Breast epithelium (tissue), 3 donors: ENCODE measurements at regions not wholly inside any gene's neighbourhood (a gene's known extent, or its start where the extent isn't known, plus 50 kb on each side); places are given as distances from the start of the nearest gene placed in this dataset.

Experiments
- CTCF ChIP-seq, 3 donors: fragments of 450-650 bp; IDR thresholded peaks; one replicate each; pipeline ENCODE4 v1.5.1; 2016 to 2017; ENCODE audit warnings: antibody characterized with exemption in 3 of 3, mild to moderate bottlenecking in 3 of 3, moderate library complexity in 3 of 3
- POLR2A ChIP-seq: fragments of 450-650 bp; IDR thresholded peaks from one replicate; pipeline ENCODE4 v1.6.1; 2016; ENCODE audit warnings: antibody characterized with exemption, mild to moderate bottlenecking, moderate library complexity
- POLR2AphosphoS5 ChIP-seq, 3 donors: sonication (generic); formaldehyde crosslinking; IDR thresholded peaks; one replicate each; pipeline ENCODE4 v1.6.1; 2017; ENCODE audit warnings: antibody characterized with exemption in 3 of 3

GRCh38 chr18:28439870-28440269, 262.9 kb upstream of the CDH2 start:
- TF ChIP-seq CTCF (IDR thresholded peaks at IDR 0.05) (no peak), POLR2A (no peak), POLR2AphosphoS5 (IDR thresholded peaks at IDR 0.05) (no peak)
